HAP-1 (cell line): ENCODE measurements at regions not wholly inside any gene's neighbourhood (a gene's known extent, or its start where the extent isn't known, plus 50 kb on each side); places are given as distances from the start of the nearest gene placed in this dataset.

Source experiments
- DNase-seq, 2 experiments: peaks; one replicate each; pipeline ENCODE4 v3.0.0-alpha.2; 2016 to 2020; ENCODE audit warnings: low spot score in 2 of 2
- H3K27me3 ChIP-seq: fragments of 250-450 bp; sonication (Bioruptor Pico); 2 replicates; pipeline ENCODE4 v1.5.1; 2020; ENCODE audit warnings: low read depth, mild to moderate bottlenecking, moderate library complexity
- H3K36me3 ChIP-seq: fragments of 250-450 bp; sonication (Bioruptor Pico); replicated peaks from 2 replicates; pipeline ENCODE4 v1.5.1; 2020; ENCODE audit warnings: mild to moderate bottlenecking
- H3K4me1 ChIP-seq: fragments of 250-450 bp; sonication (Bioruptor Pico); 2 replicates; pipeline ENCODE4 v1.5.1; 2020; ENCODE audit warnings: mild to moderate bottlenecking
- H3K4me3 ChIP-seq: fragments of 250-450 bp; sonication (Bioruptor Pico); 2 replicates; pipeline ENCODE4 v1.5.1; 2020; ENCODE audit warnings: mild to moderate bottlenecking, moderate library complexity
- H3K9me3 ChIP-seq: fragments of 250-450 bp; sonication (Bioruptor Pico); 2 replicates; pipeline ENCODE4 v1.5.1; 2020; ENCODE audit warnings: mild to moderate bottlenecking, moderate library complexity
- in situ Hi-C: fragments of 300-500 bp; cut with MboI; formaldehyde crosslinking; loops from 3 replicates; pipeline ENCODE4 v1.14.3; 2020; ENCODE audit warnings: low sequenced_read_pairs, inconsistent platforms, mixed read lengths

- no peak for DNase-seq
- peaks cover 14% of the 10 kb centered on the region; the same call in 1 of the 2 replicates for H3K27me3 ChIP-seq
These were observed 167.2 kb upstream of the IRF2BP2 start for GRCh38 chr1:234776876-234777855.

GRCh38 chr1:234776256-234776875 lies 166.4 kb upstream of the IRF2BP2 start:
- Histone ChIP-seq H3K9me3 (no peaks in the 10 kb centered on the region), H3K4me1 (peaks cover 12% of the 10 kb centered on the region), H3K27me3 (peaks cover 9% of the 10 kb centered on the region; the same call in 1 of the 2 replicates), H3K4me3 (no peak overlapping the region), H3K36me3 (no peaks in the 10 kb centered on the region)
- in situ Hi-C loops: no loop called here
- DNase-seq: no peak

More at GRCh38 chr1:234776876-234777855, 167.2 kb upstream of the IRF2BP2 start:
- Histone ChIP-seq H3K4me1 (peaks cover 4% of the 10 kb centered on the region), H3K9me3 (no peaks in the 10 kb centered on the region), H3K36me3 (no peaks in the 10 kb centered on the region), H3K4me3 (no peak overlapping the region)
- in situ Hi-C loops: no loop called here

- Histone ChIP-seq H3K9me3 (no peaks in the 10 kb centered on the region), H3K27me3 (peaks cover 9% of the 10 kb centered on the region; the same call in 1 of the 2 replicates), H3K4me3 (no peak overlapping the region), H3K36me3 (no peaks in the 10 kb centered on the region), H3K4me1 (peaks cover 13% of the 10 kb centered on the region)
- in situ Hi-C loops: no loop called here
- no peak for DNase-seq
These were observed 165.7 kb upstream of the IRF2BP2 start for GRCh38 chr1:234775477-234776246.

GRCh38 chr1:234774971-234775370 lies 165.0 kb upstream of the IRF2BP2 start:
- Histone ChIP-seq H3K4me1 (peaks cover 13% of the 10 kb centered on the region), H3K36me3 (no peaks in the 10 kb centered on the region), H3K4me3 (no peak overlapping the region), H3K27me3 (peaks cover 9% of the 10 kb centered on the region; the same call in 1 of the 2 replicates), H3K9me3 (no peaks in the 10 kb centered on the region)
- in situ Hi-C loops: no loop called here
- DNase-seq: no peak

GRCh38 chr1:234773936-234774677 lies 164.1 kb upstream of the IRF2BP2 start:
- in situ Hi-C loops: no loop called here
- Histone ChIP-seq H3K36me3 (no peaks in the 10 kb centered on the region), H3K4me3 (no peak overlapping the region), H3K4me1 (peaks cover 13% of the 10 kb centered on the region), H3K27me3 (peaks cover 9% of the 10 kb centered on the region; the same call in 1 of the 2 replicates), H3K9me3 (no peaks in the 10 kb centered on the region)
- no peak for DNase-seq

- in situ Hi-C loops: no loop called here
- DNase-seq: peak; percentile 18 to 50
- no peaks in the 10 kb centered on the region for H3K36me3 ChIP-seq
- H3K4me3 ChIP-seq: no peak overlapping the region
- H3K9me3 ChIP-seq: no peaks in the 10 kb centered on the region
- peaks cover 13% of the 10 kb centered on the region for H3K4me1 ChIP-seq
- no peaks in the 10 kb centered on the region for H3K27me3 ChIP-seq
These were observed 162.6 kb upstream of the IRF2BP2 start for GRCh38 chr1:234772345-234773147.

GRCh38 chr1:234771642-234772344 lies 161.8 kb upstream of the IRF2BP2 start:
- Histone ChIP-seq H3K36me3 (no peaks in the 10 kb centered on the region), H3K4me3 (no peak overlapping the region), H3K4me1 (peaks cover 13% of the 10 kb centered on the region), H3K9me3 (no peaks in the 10 kb centered on the region), H3K27me3 (no peaks in the 10 kb centered on the region)
- in situ Hi-C loops: no loop called here
- peak; percentile 72 to 93 for DNase-seq

GRCh38 chr1:234770924-234771540 lies 161.1 kb upstream of the IRF2BP2 start:
- Histone ChIP-seq H3K36me3 (no peaks in the 10 kb centered on the region), H3K4me1 (peaks cover 13% of the 10 kb centered on the region), H3K4me3 (no peak overlapping the region), H3K27me3 (no peaks in the 10 kb centered on the region), H3K9me3 (no peaks in the 10 kb centered on the region)
- in situ Hi-C loops: no loop called here
- DNase-seq: no peak

GRCh38 chr1:234769986-234770795 lies 160.2 kb upstream of the IRF2BP2 start:
- Histone ChIP-seq H3K4me1 (peaks cover 13% of the 10 kb centered on the region), H3K27me3 (no peaks in the 10 kb centered on the region), H3K4me3 (no peak overlapping the region), H3K9me3 (no peaks in the 10 kb centered on the region), H3K36me3 (no peaks in the 10 kb centered on the region)
- DNase-seq: no peak
- in situ Hi-C loops: no loop called here

- H3K27me3 ChIP-seq: no peaks in the 10 kb centered on the region
- no peaks in the 10 kb centered on the region for H3K9me3 ChIP-seq
- in situ Hi-C loops: no loop called here
- peaks cover 13% of the 10 kb centered on the region for H3K4me1 ChIP-seq
- H3K36me3 ChIP-seq: no peaks in the 10 kb centered on the region
- no peak for DNase-seq
- no peak overlapping the region for H3K4me3 ChIP-seq
These were observed 159.5 kb upstream of the IRF2BP2 start for GRCh38 chr1:234769284-234769985.
